Right ventricle myocardium superior (tissue), 1 donor: ENCODE measurements at regions not wholly inside any gene's neighbourhood (a gene's known extent, or its start where the extent isn't known, plus 50 kb on each side); places are given as distances from the start of the nearest gene placed in this dataset.

Experiments
- ATAC-seq: fragments of 200-7000 bp; cut with Tn5 transposase; one replicate; pipeline ENCODE4 v1.9.1; 2020; ENCODE audit warnings: mild to moderate bottlenecking; ENCODE audit not compliant: poor library complexity
- DNase-seq: peaks from one replicate; pipeline ENCODE4 v3.0.0-alpha.2; 2020
- intact Hi-C: fragments of 100-400 bp; cut with DNase I; formaldehyde crosslinking; loops from one replicate; pipeline ENCODE4 v1.11.2; 2022
- donor health status: DM: no; HTN: yes; CAD: no; lungs with severe emphysema.

DNA sequence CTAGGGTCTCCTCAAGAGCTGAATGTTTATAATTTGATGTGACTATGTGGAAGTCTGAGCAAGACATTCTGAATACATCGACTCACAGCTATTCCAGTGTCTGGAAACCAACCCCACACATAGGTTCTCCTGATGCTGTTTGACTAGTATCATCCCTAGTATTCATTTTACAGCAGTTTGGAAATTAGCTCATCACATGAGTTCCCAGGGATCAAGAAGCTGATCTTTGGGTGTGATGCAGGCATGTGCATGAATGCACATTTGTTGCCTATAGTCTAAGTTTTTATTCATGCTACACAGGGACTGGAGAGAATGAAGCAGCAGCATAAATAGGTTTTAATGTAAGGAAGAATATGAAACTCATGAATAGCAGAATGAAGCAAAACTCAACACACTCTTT, 284.3 kb upstream of the SPRED2 start:
- intact Hi-C loops: no loop called here
- no peak for ATAC-seq

GRCh38 chr2:65715323-65715722, 282.9 kb upstream of the SPRED2 start:
- no peak for DNase-seq
- intact Hi-C loops: no loop called here
- no peak for ATAC-seq

More for the DNA sequence above, 284.3 kb upstream of the SPRED2 start:
- DNase-seq: no peak

DNA sequence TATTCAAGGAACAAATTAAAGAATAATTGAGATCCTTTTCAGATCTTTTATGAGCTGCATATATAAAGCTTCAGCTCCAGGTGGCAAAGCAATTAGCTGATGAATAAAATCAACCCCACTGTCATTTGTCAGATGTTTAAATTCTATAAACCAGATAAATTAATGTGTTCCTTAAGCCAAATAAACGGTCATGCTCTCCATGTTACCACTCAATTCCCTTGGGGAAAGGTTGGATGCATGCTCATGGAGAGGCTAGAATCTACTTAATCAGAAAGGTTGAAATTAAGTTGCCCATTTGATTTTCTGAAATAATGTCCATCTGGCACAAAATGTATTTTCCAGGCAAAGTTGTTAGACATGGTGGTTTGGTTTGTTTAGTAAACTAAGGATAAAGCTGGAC, 282.5 kb upstream of the SPRED2 start:
- DNase-seq (no peak), ATAC-seq (no peak)
- intact Hi-C loops: no loop called here

- intact Hi-C loops: no loop called here
- no peak for ATAC-seq
- DNase-seq: no peak
Measured at GRCh38 chr2:65711863-65712262, 279.5 kb upstream of the SPRED2 start.

- DNase-seq: no peak
- peak; percentile 25 for ATAC-seq
- intact Hi-C loops: no loop called here
Measured at GRCh38 chr2:65710779-65711295, 278.4 kb upstream of the SPRED2 start.

- no peak for DNase-seq
- intact Hi-C loops: no loop called here
- ATAC-seq: no peak
Measured at GRCh38 chr2:65710356-65710755, 278.0 kb upstream of the SPRED2 start.

DNA sequence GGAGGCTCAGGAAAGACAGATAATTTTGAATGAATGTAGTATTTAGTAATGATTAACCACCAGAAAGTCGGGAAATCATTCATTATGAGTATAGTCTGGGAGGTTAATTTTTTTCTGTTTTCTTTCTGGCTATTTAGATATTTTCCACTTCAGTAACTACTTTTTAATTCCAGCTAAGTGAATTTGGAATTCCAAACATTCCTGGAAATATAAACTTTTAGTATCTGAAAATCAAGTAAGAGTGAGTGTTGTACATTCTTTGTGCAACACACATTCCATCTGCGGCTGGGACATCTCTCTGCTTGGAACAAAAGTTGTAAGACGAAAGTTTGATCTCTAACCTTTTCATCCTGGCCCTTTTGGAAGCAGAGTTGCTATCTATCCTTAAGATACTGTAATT, 275.7 kb upstream of the SPRED2 start:
- intact Hi-C loops: no loop called here
- no peak for DNase-seq
- no peak for ATAC-seq

- DNase-seq (no peak), ATAC-seq (no peak)
- intact Hi-C loops: no loop called here
Measured at GRCh38 chr2:65706411-65706810, 274.0 kb upstream of the SPRED2 start.

GRCh38 chr2:65701191-65701590, 268.8 kb upstream of the SPRED2 start:
- no peak for ATAC-seq
- intact Hi-C loops: no loop called here
- no peak for DNase-seq

DNA sequence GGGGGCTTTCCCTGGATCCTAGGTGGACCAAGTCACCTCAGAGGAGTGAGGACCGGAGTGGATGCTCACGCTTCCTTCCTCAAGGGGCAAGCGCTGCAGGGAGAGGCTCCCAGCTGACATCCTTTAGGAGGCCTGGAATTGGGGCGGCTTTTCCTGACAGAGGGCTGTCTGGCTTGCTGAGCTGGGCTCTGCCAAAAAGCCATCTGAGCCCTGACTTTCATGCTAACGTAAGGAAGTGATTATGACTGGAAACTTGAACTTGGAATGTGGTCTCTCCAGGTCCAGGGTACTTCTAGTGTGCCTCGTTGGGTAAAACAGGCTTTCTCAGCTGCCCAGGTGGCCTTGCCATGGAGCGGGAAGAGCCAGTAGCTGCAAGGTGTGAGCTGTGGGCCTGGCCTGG, 268.3 kb upstream of the SPRED2 start:
- no peak for DNase-seq
- no peak for ATAC-seq
- intact Hi-C loops: no loop called here

DNA sequence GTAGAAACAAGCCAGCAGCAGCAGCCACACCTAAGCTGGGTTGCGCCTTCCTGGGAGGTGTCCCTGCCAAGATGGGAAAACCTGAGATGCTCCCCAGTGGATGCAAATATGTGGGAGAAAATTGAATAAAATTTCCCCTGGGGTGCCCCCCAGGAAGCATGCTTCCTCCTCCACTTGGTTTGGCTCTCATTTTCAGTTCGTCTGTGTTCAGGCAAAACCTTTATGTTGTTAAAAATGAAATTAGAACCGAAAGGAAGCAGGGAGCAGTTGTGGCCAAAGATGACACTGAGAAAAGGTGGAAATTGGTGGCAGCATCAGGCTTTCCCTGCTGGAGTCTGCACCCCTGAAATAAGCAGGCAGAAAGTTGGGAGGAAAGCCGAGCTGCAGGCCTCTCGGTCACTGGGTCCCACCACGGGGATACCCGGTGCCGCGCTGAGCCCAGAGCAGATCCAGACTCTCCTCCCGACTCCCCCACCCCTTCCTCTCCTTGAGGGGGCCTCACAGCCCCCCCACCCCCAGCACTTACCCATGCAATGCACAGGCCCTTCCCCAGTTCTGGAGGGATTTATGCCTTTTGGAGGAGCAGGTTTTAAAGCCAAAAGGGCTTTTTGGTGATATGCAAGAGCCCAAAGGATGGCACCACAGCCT, 267.7 kb upstream of the SPRED2 start:
- DNase-seq (no peak), ATAC-seq (no peak)
- intact Hi-C loops: no loop called here

DNA sequence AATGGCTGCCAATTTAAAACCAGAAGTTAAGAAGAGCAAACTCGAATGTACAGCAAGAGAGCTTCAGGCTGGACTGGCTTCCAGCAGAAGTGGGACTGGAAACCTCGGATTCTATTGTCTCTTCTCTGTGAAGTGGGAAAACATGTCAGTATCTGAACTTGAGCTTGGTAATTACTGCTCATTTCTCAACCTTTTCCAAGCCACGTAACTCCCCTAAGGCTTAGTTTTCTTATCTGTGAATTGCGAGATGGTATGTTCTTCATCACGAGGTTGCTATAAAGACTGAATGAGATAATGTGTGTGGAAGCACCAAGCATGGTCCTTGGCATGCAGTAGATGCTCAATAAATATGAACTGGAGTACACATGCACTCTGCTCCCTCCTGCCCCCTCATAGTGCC, 259.4 kb upstream of the SPRED2 start:
- no peak for DNase-seq
- ATAC-seq: no peak
- intact Hi-C loops: no loop called here

DNA sequence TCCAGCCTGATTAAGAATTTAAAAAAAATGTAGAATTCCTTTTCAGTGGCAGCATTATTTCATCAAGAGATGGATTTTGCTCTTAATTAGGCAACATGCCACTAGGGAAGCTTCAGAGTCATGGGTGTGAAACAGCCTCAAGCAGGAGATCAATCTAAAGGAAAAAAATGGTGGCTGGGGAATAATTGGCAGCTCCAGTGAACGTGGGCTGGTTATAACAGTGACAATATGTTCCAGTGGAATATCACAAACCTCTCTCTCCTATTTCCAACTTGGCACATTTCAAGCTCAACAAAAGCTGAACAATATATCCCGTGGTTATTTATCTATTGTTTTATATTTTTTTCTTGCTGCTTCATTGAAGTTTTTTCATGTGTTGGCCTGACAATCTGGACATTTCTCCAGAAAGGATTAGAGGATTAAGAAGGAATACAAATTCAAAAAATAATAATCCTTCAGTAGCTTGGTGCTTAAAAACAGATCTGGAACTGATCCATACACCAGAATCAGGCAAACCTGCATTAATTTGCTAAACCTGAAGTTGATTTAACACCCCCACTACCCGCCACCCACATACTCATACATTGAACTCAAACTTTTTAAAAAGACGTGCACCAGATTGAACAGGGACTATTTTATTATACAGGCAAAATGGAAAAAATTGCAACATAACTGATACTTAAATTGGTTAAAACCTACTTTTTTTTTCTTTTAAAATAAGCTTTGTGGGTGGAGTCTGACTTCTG, 255.9 kb upstream of the SPRED2 start:
- ATAC-seq (no peak), DNase-seq (no peak)
- intact Hi-C loops: no loop called here

- intact Hi-C loops: no loop called here
- DNase-seq (no peak), ATAC-seq (peak; percentile 71)
Measured at GRCh38 chr2:65687614-65688013, 255.2 kb upstream of the SPRED2 start.

- intact Hi-C loops: no loop called here
- DNase-seq (no peak), ATAC-seq (no peak)
Measured at GRCh38 chr2:65686928-65687521, 254.6 kb upstream of the SPRED2 start.

DNA sequence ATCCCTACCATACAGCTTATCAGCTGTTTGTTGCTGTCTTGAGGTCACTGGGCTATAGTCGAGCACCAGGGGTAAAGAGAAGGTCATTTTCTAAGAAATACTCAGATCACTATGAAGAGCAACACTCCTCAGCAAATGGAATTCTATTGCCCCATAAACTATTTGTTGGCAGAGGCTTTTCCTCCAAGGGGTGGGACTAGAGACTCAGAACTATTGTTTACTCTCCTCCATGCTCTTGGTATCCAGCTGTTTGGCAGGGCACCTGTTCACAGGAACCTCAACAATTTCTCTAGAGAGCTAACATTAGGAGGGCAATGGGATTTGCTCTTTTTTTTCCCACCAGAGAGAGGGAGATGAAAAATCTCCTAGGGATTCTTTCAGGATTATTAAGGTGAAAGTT, 249.1 kb upstream of the SPRED2 start:
- intact Hi-C loops: no loop called here
- DNase-seq: no peak
- no peak for ATAC-seq

GRCh38 chr2:65678779-65679391, 246.5 kb upstream of the SPRED2 start:
- ATAC-seq: no peak
- intact Hi-C loops: no loop called here
- no peak for DNase-seq

- ATAC-seq (no peak), DNase-seq (no peak)
- intact Hi-C loops: no loop called here
Measured at GRCh38 chr2:65675350-65675749, 243.0 kb upstream of the SPRED2 start.

GRCh38 chr2:65671670-65672242, 239.4 kb upstream of the SPRED2 start:
- intact Hi-C loops: no loop called here
- no peak for ATAC-seq

More at GRCh38 chr2:65671670-65672242, 239.4 kb upstream of the SPRED2 start:
- no peak for DNase-seq
